ENCODE measurements at regions not wholly inside any gene's neighbourhood (a gene's known extent, or its start where the extent isn't known, plus 50 kb on each side); places are given as distances from the start of the nearest gene placed in this dataset.
A peak's percentile ranks its signal among the peaks of the same experiment; 100 is the strongest.

DNA sequence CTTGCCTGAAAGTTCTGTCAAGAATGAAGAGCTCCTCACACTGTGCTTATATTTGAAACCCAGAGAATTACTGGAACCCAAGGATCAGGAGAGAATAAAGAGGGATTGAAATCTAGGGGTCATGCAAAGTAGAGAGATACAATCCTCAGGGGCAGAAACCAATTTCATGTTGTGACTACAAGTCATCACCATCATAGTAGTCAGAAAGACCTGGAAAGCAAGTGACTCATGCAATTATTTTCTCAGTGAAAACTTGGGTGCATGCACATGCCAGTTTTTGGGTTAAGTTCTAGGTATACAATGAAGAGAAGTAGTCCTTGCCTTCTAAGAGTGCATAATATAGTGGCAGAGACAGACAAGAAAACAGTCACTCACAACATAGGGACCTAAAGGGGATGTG lies 210.0 kb downstream of the ZC3H11B start:
- Histone ChIP-seq H2AK5ac (ENCODE audit: low read depth, low read length) (no peak overlapping the region), H3K79me1 (ENCODE audit: low read depth, low read length) (no peaks in the 10 kb centered on the region), H3K4me1 (ENCODE audit: control insufficient read depth in 2 of 2, insufficient read depth in 1 of 2, low read depth in 1 of 2, low read length in 2 of 2) (no peaks in the 10 kb centered on the region), H3K36me3 (replicated peaks in 1 of 2; ENCODE audit: control insufficient read depth in 2 of 2, insufficient read depth in 2 of 2, low read length in 2 of 2) (no peaks in the 10 kb centered on the region), H3K4me2 (ENCODE audit: insufficient read depth, low read length, poor library complexity, severe bottlenecking) (no peak overlapping the region), H3K18ac (ENCODE audit: low read length) (no peak overlapping the region), H3K4ac (ENCODE audit: low read length) (no peak overlapping the region), H2BK15ac (ENCODE audit: low read length) (no peak overlapping the region), H3K14ac (ENCODE audit: low read length) (no peak overlapping the region), H3K4me3 (ENCODE audit: low read length in 2 of 2) (no peak overlapping the region), H4K8ac (ENCODE audit: low read depth, low read length) (no peak overlapping the region), H2BK120ac (ENCODE audit: low read depth, low read length) (no peak overlapping the region), H3K27ac (replicated peaks; ENCODE audit: low read length) (no peak overlapping the region), H2BK12ac (ENCODE audit: low read length) (no peak overlapping the region), H3K27me3 (ENCODE audit: control insufficient read depth in 3 of 3, insufficient read depth in 3 of 3, low read depth in 1 of 3, low read length in 3 of 3) (no peaks in the 10 kb centered on the region), H4K91ac (ENCODE audit: low read depth, low read length, poor library complexity) (no peak overlapping the region), H2BK5ac (ENCODE audit: low read length) (no peak overlapping the region), H3K9ac (ENCODE audit: low read depth, low read length, poor library complexity) (no peak overlapping the region), H3K9me3 (replicated peaks in 1 of 2; ENCODE audit: control insufficient read depth in 2 of 2, insufficient read depth in 1 of 2, low read depth in 1 of 2, low read length in 2 of 2) (no peaks in the 10 kb centered on the region), H2AFZ (ENCODE audit: low read length) (no peak overlapping the region), H3K23ac (ENCODE audit: low read depth, low read length, poor library complexity) (no peak overlapping the region)
- no peak for DNase-seq (ENCODE audit: low spot score)

DNA sequence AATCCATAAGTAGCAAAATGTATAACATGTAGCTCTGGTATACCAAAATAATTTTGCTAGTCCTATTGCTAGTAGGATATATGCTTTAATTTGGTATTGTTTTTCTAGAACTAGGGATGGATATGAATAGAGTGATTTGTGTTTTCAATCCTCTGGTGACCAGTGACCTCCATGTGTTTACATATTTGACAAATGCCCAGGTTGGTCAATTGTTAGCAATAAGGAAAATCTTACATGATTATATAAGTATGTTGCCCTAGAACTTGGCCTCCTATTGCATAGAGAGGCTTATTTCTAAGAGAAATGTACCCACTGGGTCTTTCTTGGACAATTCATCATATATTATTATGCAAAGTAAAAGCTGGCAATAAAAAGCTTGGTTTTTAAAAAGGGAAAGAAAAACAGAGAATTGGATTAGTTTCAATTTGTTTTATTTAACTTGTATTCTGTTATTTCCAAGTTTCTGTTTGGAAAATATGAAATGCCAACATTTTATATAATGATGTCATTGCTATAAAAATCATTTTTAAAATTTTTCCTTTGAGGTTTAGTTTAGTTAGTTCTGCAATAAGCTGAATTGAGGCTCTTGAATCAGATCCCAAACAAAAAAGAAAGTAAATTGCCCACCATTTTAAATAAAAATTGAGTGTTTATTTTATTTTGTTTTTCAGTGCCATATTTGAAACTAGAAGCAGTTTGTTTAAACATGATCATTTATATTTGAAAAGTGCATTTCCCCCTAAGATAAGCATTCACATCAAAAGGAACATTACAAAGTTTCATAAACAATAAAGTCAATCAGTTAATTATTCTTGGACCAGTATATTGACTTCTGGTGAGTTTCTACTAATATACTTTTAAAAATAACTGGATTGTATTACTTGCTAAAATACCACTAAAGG lies 210.9 kb downstream of the ZC3H11B start:
- no peak overlapping the region for H3K9ac ChIP-seq (ENCODE audit: low read depth, low read length, poor library complexity)
- no peaks in the 10 kb centered on the region for H3K27me3 ChIP-seq (ENCODE audit: control insufficient read depth in 3 of 3, insufficient read depth in 3 of 3, low read depth in 1 of 3, low read length in 3 of 3)
- H2AK5ac ChIP-seq (ENCODE audit: low read depth, low read length): no peak overlapping the region
- H3K79me1 ChIP-seq (ENCODE audit: low read depth, low read length): no peaks in the 10 kb centered on the region
- H3K4me1 ChIP-seq (ENCODE audit: control insufficient read depth in 2 of 2, insufficient read depth in 1 of 2, low read depth in 1 of 2, low read length in 2 of 2): no peaks in the 10 kb centered on the region
- H3K4ac ChIP-seq (ENCODE audit: low read length): no peak overlapping the region
- H3K4me3 ChIP-seq (ENCODE audit: low read length in 2 of 2): no peak overlapping the region
- H3K18ac ChIP-seq (ENCODE audit: low read length): no peak overlapping the region
- H3K4me2 ChIP-seq (ENCODE audit: insufficient read depth, low read length, poor library complexity, severe bottlenecking): no peak overlapping the region
- no peak overlapping the region for H3K27ac ChIP-seq (replicated peaks; ENCODE audit: low read length)
- H3K14ac ChIP-seq (ENCODE audit: low read length): no peak overlapping the region
- H3K23ac ChIP-seq (ENCODE audit: low read depth, low read length, poor library complexity): no peak overlapping the region
- no peak overlapping the region for H2BK120ac ChIP-seq (ENCODE audit: low read depth, low read length)
- H2BK15ac ChIP-seq (ENCODE audit: low read length): no peak overlapping the region
- no peak overlapping the region for H2AFZ ChIP-seq (ENCODE audit: low read length)
- no peak overlapping the region for H4K91ac ChIP-seq (ENCODE audit: low read depth, low read length, poor library complexity)
- H2BK5ac ChIP-seq (ENCODE audit: low read length): no peak overlapping the region
- H3K9me3 ChIP-seq (replicated peaks in 1 of 2; ENCODE audit: control insufficient read depth in 2 of 2, insufficient read depth in 1 of 2, low read depth in 1 of 2, low read length in 2 of 2): no peaks in the 10 kb centered on the region
- no peaks in the 10 kb centered on the region for H3K36me3 ChIP-seq (replicated peaks in 1 of 2; ENCODE audit: control insufficient read depth in 2 of 2, insufficient read depth in 2 of 2, low read length in 2 of 2)
- DNase-seq (ENCODE audit: low spot score): no peak
- H2BK12ac ChIP-seq (ENCODE audit: low read length): no peak overlapping the region
- no peak overlapping the region for H4K8ac ChIP-seq (ENCODE audit: low read depth, low read length)

DNA sequence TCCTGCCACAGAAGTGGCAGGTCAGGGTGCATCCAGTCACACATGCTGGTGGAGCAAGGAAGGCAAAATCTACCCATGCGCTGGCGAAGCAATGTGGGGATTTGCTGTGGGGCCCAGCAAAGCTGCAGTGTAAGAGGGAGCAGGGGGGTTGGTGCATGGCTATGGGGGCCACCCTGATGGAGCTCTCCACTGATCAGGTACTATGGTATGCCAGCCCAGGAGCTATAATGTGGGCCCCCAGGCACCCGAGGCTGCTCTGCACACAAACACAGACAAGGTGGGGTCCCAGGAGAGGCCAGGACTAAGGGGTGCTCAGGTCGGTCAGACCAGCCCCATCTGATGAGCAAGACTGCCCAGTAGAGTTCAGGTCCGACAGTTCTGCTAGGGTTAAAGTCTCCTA lies 213.5 kb downstream of the ZC3H11B start:
- no peak overlapping the region for H2BK12ac ChIP-seq (ENCODE audit: low read length)
- H2BK120ac ChIP-seq (ENCODE audit: low read depth, low read length): no peak overlapping the region
- WGBS, 2 donors (ENCODE audit: extremely low coverage in 2 of 2, insufficient read length in 2 of 2, insufficient replicate concordance in 1 of 2): no CpG with 5 or more reads among the region's 5 CpGs
- DNase-seq (ENCODE audit: low spot score): no peak
- no peak overlapping the region for H3K4me3 ChIP-seq (ENCODE audit: low read length in 2 of 2)
- peak overlapping the region; percentile 60 for H3K18ac ChIP-seq (ENCODE audit: low read length)
- peaks cover 0 to 9% of the 10 kb centered on the region in 2 donors for H3K9me3 ChIP-seq (replicated peaks in 1 of 2; ENCODE audit: control insufficient read depth in 2 of 2, insufficient read depth in 1 of 2, low read depth in 1 of 2, low read length in 2 of 2)
- H3K36me3 ChIP-seq (replicated peaks in 1 of 2; ENCODE audit: control insufficient read depth in 2 of 2, insufficient read depth in 2 of 2, low read length in 2 of 2): no peaks in the 10 kb centered on the region
- H3K14ac ChIP-seq (ENCODE audit: low read length): no peak overlapping the region
- no peak overlapping the region for H2BK15ac ChIP-seq (ENCODE audit: low read length)
- H3K27me3 ChIP-seq (ENCODE audit: control insufficient read depth in 3 of 3, insufficient read depth in 3 of 3, low read depth in 1 of 3, low read length in 3 of 3): no peaks in the 10 kb centered on the region
- no peak overlapping the region for H3K4me2 ChIP-seq (ENCODE audit: insufficient read depth, low read length, poor library complexity, severe bottlenecking)
- H3K79me1 ChIP-seq (ENCODE audit: low read depth, low read length): no peaks in the 10 kb centered on the region
- H3K4me1 ChIP-seq (ENCODE audit: control insufficient read depth in 2 of 2, insufficient read depth in 1 of 2, low read depth in 1 of 2, low read length in 2 of 2): no peaks in the 10 kb centered on the region
- H4K8ac ChIP-seq (ENCODE audit: low read depth, low read length): no peak overlapping the region
- no peak overlapping the region for H3K4ac ChIP-seq (ENCODE audit: low read length)
- H3K23ac ChIP-seq (ENCODE audit: low read depth, low read length, poor library complexity): no peak overlapping the region
- no peak overlapping the region for H2AFZ ChIP-seq (ENCODE audit: low read length)
- peak overlapping the region; percentile 7 for H3K9ac ChIP-seq (ENCODE audit: low read depth, low read length, poor library complexity)
- H4K91ac ChIP-seq (ENCODE audit: low read depth, low read length, poor library complexity): no peak overlapping the region
- peak overlapping the region; percentile 78 for H2AK5ac ChIP-seq (ENCODE audit: low read depth, low read length)
- H3K27ac ChIP-seq (replicated peaks; ENCODE audit: low read length): no peak overlapping the region
- H2BK5ac ChIP-seq (ENCODE audit: low read length): no peak overlapping the region

DNA sequence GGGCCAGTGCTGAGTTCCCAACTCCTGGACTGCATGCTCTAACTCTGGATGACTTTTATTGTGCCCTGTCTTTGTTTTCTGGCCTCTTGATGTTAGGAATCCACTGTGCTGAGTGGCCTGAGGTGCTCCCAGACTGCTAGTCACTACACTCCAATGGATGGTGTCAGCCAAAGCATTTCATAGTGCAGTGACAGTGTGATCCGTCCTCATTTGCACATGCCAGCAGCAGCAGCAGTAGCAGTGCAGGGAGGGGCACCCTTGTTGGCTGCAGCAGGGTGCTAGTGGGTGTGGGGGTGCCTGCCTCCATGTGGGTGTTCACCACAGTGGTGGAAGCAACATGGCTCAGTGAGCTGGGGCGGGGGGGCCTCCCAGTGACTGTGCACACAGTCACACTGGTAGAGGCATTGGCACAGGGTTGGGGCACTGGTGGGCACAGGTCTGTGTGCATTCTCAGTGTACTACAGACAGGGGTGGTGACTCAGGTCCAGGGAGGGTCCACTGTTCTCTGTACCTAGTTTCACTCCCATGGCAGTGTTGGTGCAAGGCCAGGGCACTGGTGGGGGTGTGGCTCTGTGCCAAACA lies 214.0 kb downstream of the ZC3H11B start:
- no CpG with 5 or more reads among the region's 2 CpGs for WGBS, 2 donors (ENCODE audit: extremely low coverage in 2 of 2, insufficient read length in 2 of 2, insufficient replicate concordance in 1 of 2)
- Histone ChIP-seq H4K91ac (ENCODE audit: low read depth, low read length, poor library complexity) (no peak overlapping the region), H2AK5ac (ENCODE audit: low read depth, low read length) (peak overlapping the region; percentile 78), H3K36me3 (replicated peaks in 1 of 2; ENCODE audit: control insufficient read depth in 2 of 2, insufficient read depth in 2 of 2, low read length in 2 of 2) (no peaks in the 10 kb centered on the region), H2BK120ac (ENCODE audit: low read depth, low read length) (no peak overlapping the region), H3K27ac (replicated peaks; ENCODE audit: low read length) (no peak overlapping the region), H3K9me3 (replicated peaks in 1 of 2; ENCODE audit: control insufficient read depth in 2 of 2, insufficient read depth in 1 of 2, low read depth in 1 of 2, low read length in 2 of 2) (peaks cover 0 to 9% of the 10 kb centered on the region in 2 donors), H2BK5ac (ENCODE audit: low read length) (no peak overlapping the region), H3K23ac (ENCODE audit: low read depth, low read length, poor library complexity) (no peak overlapping the region), H3K27me3 (ENCODE audit: control insufficient read depth in 3 of 3, insufficient read depth in 3 of 3, low read depth in 1 of 3, low read length in 3 of 3) (no peaks in the 10 kb centered on the region), H3K4me2 (ENCODE audit: insufficient read depth, low read length, poor library complexity, severe bottlenecking) (no peak overlapping the region), H2BK12ac (ENCODE audit: low read length) (no peak overlapping the region), H4K8ac (ENCODE audit: low read depth, low read length) (no peak overlapping the region), H3K9ac (ENCODE audit: low read depth, low read length, poor library complexity) (peak overlapping the region; percentile 7), H3K14ac (ENCODE audit: low read length) (peak overlapping the region; percentile 5), H3K79me1 (ENCODE audit: low read depth, low read length) (no peaks in the 10 kb centered on the region), H3K18ac (ENCODE audit: low read length) (peak overlapping the region; percentile 17), H2AFZ (ENCODE audit: low read length) (no peak overlapping the region), H3K4me1 (ENCODE audit: control insufficient read depth in 2 of 2, insufficient read depth in 1 of 2, low read depth in 1 of 2, low read length in 2 of 2) (no peaks in the 10 kb centered on the region), H3K4me3 (ENCODE audit: low read length in 2 of 2) (no peak overlapping the region), H2BK15ac (ENCODE audit: low read length) (no peak overlapping the region), H3K4ac (ENCODE audit: low read length) (no peak overlapping the region)
- no peak for DNase-seq (ENCODE audit: low spot score)

All from neuronal stem cell (in vitro differentiated cells).